NCI-H774 (cell line): ENCODE measurements at regions not wholly inside any gene's neighbourhood (a gene's known extent, or its start where the extent isn't known, plus 50 kb on each side); places are given as distances from the start of the nearest gene placed in this dataset.
"Not testable (repeated sequence)": the region's sequence is repeated elsewhere in the genome, so short reads cannot be mapped to it uniquely, and the experiment has no call there.

Experiments
- DNase-seq: peaks from one replicate; lab custom pipeline; 2025; lab: John Stamatoyannopoulos, UW

GRCh38 chr15:26024241-26024640, 161.1 kb upstream of the ATP10A start:
- no peak for DNase-seq

GRCh38 chr15:26023691-26024090, 160.6 kb upstream of the ATP10A start:
- DNase-seq = no peak

- no peak for DNase-seq
These were observed 160.1 kb upstream of the ATP10A start for GRCh38 chr15:26023231-26023630.

- no peak for DNase-seq
These were observed 157.7 kb upstream of the ATP10A start for GRCh38 chr15:26020871-26021270.

- DNase-seq = no peak
These were observed 154.5 kb upstream of the ATP10A start for GRCh38 chr15:26017665-26018064.

GRCh38 chr15:26015516-26016075, 152.5 kb upstream of the ATP10A start:
- DNase-seq = no peak

- no peak for DNase-seq
These were observed 150.9 kb upstream of the ATP10A start for GRCh38 chr15:26013981-26014380.

- DNase-seq = no peak
These were observed 148.8 kb upstream of the ATP10A start for GRCh38 chr15:26011916-26012315.

GRCh38 chr15:26007151-26007550, 144.0 kb upstream of the ATP10A start:
- DNase-seq = no peak

- no peak for DNase-seq
These were observed 138.1 kb upstream of the ATP10A start for GRCh38 chr15:26001201-26001600.

- DNase-seq = no peak
These were observed 130.4 kb upstream of the ATP10A start for GRCh38 chr15:25993506-25993905.

- DNase-seq = no peak
These were observed 127.1 kb upstream of the ATP10A start for GRCh38 chr15:25990220-25990619.

- DNase-seq = no peak
These were observed 126.2 kb upstream of the ATP10A start for GRCh38 chr15:25989327-25989726.

- DNase-seq = not testable (repeated sequence)
These were observed 125.6 kb upstream of the ATP10A start for GRCh38 chr15:25988716-25989115.

- DNase-seq = no peak
These were observed 124.5 kb upstream of the ATP10A start for GRCh38 chr15:25987638-25988037.

- no peak for DNase-seq
These were observed 122.0 kb upstream of the ATP10A start for GRCh38 chr15:25985165-25985564.

GRCh38 chr15:25982736-25983135, 119.6 kb upstream of the ATP10A start:
- DNase-seq = no peak

- no peak for DNase-seq
These were observed 118.0 kb upstream of the ATP10A start for GRCh38 chr15:25981114-25981513.

- DNase-seq = no peak
These were observed 109.1 kb upstream of the ATP10A start for GRCh38 chr15:25972141-25972675.

GRCh38 chr15:25971053-25971452, 107.9 kb upstream of the ATP10A start:
- DNase-seq = no peak

GRCh38 chr15:25969886-25970285, 106.8 kb upstream of the ATP10A start:
- no peak for DNase-seq

- DNase-seq = no peak
These were observed 104.0 kb upstream of the ATP10A start for GRCh38 chr15:25967116-25967515.

- DNase-seq = no peak
These were observed 102.2 kb upstream of the ATP10A start for GRCh38 chr15:25965326-25965725.

- DNase-seq = no peak
These were observed 97.1 kb upstream of the ATP10A start for GRCh38 chr15:25960273-25960672.
